WTC11 (cell line): ENCODE measurements at regions not wholly inside any gene's neighbourhood (a gene's known extent, or its start where the extent isn't known, plus 50 kb on each side); places are given as distances from the start of the nearest gene placed in this dataset.

ENCODE experiments used
- CREM ChIP-seq: sonication (generic); formaldehyde crosslinking; IDR thresholded peaks from 2 replicates; pipeline ENCODE4 v1.8.1; 2022; ENCODE audit warnings: mild to moderate bottlenecking, missing genetic modification reagents, moderate library complexity
- FOXP1 ChIP-seq: sonication (generic); formaldehyde crosslinking; IDR thresholded peaks from 2 replicates; pipeline ENCODE4 v1.8.0; 2022; ENCODE audit warnings: missing genetic modification reagents, mild to moderate bottlenecking, moderate library complexity, borderline replicate concordance
- TCF7 ChIP-seq: sonication (generic); formaldehyde crosslinking; IDR thresholded peaks from 2 replicates; pipeline ENCODE4 v1.8.0; 2022; ENCODE audit warnings: mild to moderate bottlenecking, low read depth, missing genetic modification reagents, moderate library complexity
- TP53 ChIP-seq: sonication (generic); formaldehyde crosslinking; IDR thresholded peaks from 2 replicates; pipeline ENCODE4 v1.8.1; 2023; ENCODE audit warnings: mild to moderate bottlenecking, missing genetic modification reagents
- ZBTB21 ChIP-seq: sonication (generic); formaldehyde crosslinking; IDR thresholded peaks from 2 replicates; pipeline ENCODE4 v1.8.1; 2023; ENCODE audit warnings: mild to moderate bottlenecking, missing genetic modification reagents, borderline replicate concordance
- ZNF121 ChIP-seq: sonication (generic); formaldehyde crosslinking; IDR thresholded peaks from 2 replicates; pipeline ENCODE4 v1.8.0; 2023; ENCODE audit warnings: missing genetic modification reagents
- ZNF263 ChIP-seq: sonication (generic); formaldehyde crosslinking; IDR thresholded peaks from 2 replicates; pipeline ENCODE4 v1.8.1; 2022; ENCODE audit warnings: low read depth, mild to moderate bottlenecking, moderate library complexity, missing genetic modification reagents
- TF ChIP-seq, protein P1 (sequence below): fragments of 200-600 bp; IDR thresholded peaks from 2 replicates; pipeline ENCODE4 v1.8.0; 2022; ENCODE audit warnings: antibody characterized with exemption
- TF ChIP-seq, protein P2 (sequence below): sonication (generic); formaldehyde crosslinking; IDR thresholded peaks from 2 replicates; pipeline ENCODE4 v1.8.0; 2022; ENCODE audit warnings: mild to moderate bottlenecking, missing genetic modification reagents
- TF ChIP-seq, protein P3 (sequence below): sonication (generic); formaldehyde crosslinking; IDR thresholded peaks from 2 replicates; pipeline ENCODE4 v1.8.1; 2023; ENCODE audit warnings: mild to moderate bottlenecking, moderate library complexity, missing genetic modification reagents
- TF ChIP-seq, protein P4 (sequence below): sonication (generic); formaldehyde crosslinking; conservative IDR thresholded peaks from 2 replicates; pipeline ENCODE4 v1.8.1; 2023; ENCODE audit warnings: mild to moderate bottlenecking, low read depth, missing genetic modification reagents, moderate library complexity
- TF ChIP-seq, protein P5 (sequence below): sonication (generic); formaldehyde crosslinking; conservative IDR thresholded peaks from 2 replicates; pipeline ENCODE4 v1.8.1; 2022; ENCODE audit warnings: mild to moderate bottlenecking, missing genetic modification reagents
- TF ChIP-seq, protein P6 (sequence below): sonication (generic); formaldehyde crosslinking; IDR thresholded peaks from 2 replicates; pipeline ENCODE4 v1.8.1; 2023; ENCODE audit warnings: mild to moderate bottlenecking, missing genetic modification reagents, moderate library complexity

DNA sequence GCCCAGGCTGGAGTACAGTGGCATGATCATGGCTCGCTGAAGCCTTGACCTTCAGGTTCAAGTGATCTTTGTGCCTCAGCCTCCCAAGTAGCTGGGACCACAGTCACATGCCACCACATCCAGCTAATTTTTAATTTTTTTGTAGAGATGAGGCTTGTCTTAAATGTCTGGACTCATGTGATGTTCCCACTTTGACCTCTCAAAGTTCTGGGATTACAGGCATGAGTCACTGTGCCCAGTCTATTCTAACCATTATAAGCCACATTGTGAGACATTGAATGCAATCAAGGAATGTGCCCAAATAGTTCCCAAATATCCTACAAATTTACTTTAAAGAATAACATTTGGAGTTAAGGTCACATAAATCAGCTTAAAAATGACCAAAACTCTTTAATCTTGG, 130.7 kb upstream of the ARID2 start:
- TF ChIP-seq, protein P1, sequence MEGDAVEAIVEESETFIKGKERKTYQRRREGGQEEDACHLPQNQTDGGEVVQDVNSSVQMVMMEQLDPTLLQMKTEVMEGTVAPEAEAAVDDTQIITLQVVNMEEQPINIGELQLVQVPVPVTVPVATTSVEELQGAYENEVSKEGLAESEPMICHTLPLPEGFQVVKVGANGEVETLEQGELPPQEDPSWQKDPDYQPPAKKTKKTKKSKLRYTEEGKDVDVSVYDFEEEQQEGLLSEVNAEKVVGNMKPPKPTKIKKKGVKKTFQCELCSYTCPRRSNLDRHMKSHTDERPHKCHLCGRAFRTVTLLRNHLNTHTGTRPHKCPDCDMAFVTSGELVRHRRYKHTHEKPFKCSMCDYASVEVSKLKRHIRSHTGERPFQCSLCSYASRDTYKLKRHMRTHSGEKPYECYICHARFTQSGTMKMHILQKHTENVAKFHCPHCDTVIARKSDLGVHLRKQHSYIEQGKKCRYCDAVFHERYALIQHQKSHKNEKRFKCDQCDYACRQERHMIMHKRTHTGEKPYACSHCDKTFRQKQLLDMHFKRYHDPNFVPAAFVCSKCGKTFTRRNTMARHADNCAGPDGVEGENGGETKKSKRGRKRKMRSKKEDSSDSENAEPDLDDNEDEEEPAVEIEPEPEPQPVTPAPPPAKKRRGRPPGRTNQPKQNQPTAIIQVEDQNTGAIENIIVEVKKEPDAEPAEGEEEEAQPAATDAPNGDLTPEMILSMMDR: no peak
- TF ChIP-seq, protein P2, sequence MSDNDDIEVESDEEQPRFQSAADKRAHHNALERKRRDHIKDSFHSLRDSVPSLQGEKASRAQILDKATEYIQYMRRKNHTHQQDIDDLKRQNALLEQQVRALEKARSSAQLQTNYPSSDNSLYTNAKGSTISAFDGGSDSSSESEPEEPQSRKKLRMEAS (CRISPR knock-in tag): no peak
- TF ChIP-seq, protein P3, sequence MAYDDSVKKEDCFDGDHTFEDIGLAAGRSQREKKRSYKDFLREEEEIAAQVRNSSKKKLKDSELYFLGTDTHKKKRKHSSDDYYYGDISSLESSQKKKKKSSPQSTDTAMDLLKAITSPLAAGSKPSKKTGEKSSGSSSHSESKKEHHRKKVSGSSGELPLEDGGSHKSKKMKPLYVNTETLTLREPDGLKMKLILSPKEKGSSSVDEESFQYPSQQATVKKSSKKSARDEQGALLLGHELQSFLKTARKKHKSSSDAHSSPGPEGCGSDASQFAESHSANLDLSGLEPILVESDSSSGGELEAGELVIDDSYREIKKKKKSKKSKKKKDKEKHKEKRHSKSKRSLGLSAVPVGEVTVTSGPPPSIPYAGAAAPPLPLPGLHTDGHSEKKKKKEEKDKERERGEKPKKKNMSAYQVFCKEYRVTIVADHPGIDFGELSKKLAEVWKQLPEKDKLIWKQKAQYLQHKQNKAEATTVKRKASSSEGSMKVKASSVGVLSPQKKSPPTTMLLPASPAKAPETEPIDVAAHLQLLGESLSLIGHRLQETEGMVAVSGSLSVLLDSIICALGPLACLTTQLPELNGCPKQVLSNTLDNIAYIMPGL: no peak
- no peak for TF ChIP-seq ZNF121
- TF ChIP-seq CREM (CRISPR knock-in tag): no peak
- no peak for TF ChIP-seq TP53 (CRISPR knock-in tag)
- TF ChIP-seq TCF7: no peak
- no peak for TF ChIP-seq ZBTB21 (CRISPR knock-in tag)
- TF ChIP-seq, protein P4, sequence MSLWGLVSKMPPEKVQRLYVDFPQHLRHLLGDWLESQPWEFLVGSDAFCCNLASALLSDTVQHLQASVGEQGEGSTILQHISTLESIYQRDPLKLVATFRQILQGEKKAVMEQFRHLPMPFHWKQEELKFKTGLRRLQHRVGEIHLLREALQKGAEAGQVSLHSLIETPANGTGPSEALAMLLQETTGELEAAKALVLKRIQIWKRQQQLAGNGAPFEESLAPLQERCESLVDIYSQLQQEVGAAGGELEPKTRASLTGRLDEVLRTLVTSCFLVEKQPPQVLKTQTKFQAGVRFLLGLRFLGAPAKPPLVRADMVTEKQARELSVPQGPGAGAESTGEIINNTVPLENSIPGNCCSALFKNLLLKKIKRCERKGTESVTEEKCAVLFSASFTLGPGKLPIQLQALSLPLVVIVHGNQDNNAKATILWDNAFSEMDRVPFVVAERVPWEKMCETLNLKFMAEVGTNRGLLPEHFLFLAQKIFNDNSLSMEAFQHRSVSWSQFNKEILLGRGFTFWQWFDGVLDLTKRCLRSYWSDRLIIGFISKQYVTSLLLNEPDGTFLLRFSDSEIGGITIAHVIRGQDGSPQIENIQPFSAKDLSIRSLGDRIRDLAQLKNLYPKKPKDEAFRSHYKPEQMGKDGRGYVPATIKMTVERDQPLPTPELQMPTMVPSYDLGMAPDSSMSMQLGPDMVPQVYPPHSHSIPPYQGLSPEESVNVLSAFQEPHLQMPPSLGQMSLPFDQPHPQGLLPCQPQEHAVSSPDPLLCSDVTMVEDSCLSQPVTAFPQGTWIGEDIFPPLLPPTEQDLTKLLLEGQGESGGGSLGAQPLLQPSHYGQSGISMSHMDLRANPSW (CRISPR knock-in tag): no peak
- TF ChIP-seq FOXP1 (CRISPR knock-in tag): no peak
- no peak for TF ChIP-seq ZNF263 (CRISPR knock-in tag)
- TF ChIP-seq, protein P5, sequence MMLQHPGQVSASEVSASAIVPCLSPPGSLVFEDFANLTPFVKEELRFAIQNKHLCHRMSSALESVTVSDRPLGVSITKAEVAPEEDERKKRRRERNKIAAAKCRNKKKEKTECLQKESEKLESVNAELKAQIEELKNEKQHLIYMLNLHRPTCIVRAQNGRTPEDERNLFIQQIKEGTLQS: no peak
- TF ChIP-seq, protein P6, sequence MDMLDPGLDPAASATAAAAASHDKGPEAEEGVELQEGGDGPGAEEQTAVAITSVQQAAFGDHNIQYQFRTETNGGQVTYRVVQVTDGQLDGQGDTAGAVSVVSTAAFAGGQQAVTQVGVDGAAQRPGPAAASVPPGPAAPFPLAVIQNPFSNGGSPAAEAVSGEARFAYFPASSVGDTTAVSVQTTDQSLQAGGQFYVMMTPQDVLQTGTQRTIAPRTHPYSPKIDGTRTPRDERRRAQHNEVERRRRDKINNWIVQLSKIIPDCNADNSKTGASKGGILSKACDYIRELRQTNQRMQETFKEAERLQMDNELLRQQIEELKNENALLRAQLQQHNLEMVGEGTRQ: no peak
